ENCODE measurements at regions not wholly inside any gene's neighbourhood (a gene's known extent, or its start where the extent isn't known, plus 50 kb on each side); places are given as distances from the start of the nearest gene placed in this dataset.

DNA sequence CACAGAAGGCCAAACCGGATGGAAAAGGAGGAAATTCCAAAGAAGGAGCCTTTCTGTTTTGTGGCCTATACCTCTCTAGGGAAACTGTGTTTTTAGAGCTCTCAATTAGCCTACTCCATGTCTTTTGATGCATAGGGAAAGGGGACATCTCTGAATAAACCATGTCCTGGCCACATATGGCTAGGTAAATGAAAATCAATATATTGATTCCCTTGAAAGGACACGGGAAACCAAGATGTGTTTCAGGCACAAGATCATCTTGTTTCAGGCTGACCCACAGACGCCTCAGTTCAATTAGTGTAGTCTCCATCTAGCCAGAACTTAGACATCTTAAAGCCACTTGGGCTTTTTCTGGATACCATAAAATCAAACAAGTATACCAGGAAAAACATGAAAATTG lies 363.1 kb downstream of the ENC1 start:
- no peak for DNase-seq

DNA sequence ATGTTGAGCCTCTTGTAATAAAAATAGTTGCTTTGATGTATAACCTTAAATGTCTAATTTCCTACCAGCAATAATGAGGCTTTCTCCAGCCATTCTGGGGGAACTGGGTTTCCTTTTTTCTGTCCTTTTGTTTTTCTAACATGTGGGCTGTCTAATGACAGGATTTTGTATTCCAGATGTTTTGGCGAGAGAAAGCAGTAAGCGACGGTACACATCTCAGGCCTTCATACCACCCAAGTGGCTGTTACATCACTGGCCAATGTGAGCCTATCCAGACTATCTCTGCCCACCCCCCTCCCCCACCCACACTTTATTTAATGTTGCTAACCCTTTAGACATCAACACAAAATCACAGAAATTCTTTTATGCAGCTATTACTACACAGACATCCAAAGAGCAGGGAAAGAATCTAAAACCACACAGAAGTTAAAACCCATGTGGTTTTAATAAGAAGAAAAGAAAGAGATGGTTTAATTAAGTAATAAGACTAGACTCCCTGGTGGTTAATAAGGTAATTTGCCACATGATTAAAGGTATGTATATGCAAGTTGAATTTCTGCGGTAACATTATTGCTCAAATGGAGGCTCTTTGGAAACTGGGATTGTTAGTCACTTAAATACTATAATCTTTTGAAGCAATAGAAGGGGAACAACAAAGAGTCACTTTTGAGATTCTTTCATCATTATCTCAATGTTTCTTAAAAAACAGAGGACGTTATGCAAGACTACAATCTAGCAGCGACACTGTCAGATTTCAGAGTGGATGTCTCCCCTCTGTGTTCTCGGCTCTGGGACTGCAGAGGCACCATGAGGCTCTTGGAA lies 365.1 kb downstream of the ENC1 start:
- DNase-seq: no peak

- no peak for DNase-seq
Observed at GRCh38 chr5:74274326-74274725, 366.2 kb downstream of the ENC1 start.

- no peak for DNase-seq
Observed at GRCh38 chr5:74272831-74273451, 367.6 kb downstream of the ENC1 start.

GRCh38 chr5:74272024-74272775 lies 368.3 kb downstream of the ENC1 start:
- DNase-seq: no peak

DNA sequence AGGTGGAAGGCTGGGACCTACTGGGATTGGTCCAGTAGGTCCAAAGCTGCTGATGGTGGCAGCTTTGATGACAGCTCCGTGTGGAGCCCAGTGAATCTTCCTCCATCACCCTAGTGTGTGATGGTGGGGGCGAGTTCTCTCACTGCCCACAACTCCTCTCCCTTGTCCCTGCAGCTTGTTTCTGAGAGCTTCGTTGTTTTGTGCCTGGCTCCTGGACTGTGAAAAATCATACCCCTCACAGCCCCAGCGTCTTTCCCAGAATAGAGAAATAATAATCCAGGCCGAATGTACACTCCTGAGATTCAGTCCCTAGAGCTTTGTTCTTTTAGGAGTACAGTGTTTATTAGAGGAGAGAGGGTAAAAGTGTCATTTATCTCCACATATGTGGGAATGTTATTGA lies 372.2 kb downstream of the ENC1 start:
- no peak for DNase-seq

DNA sequence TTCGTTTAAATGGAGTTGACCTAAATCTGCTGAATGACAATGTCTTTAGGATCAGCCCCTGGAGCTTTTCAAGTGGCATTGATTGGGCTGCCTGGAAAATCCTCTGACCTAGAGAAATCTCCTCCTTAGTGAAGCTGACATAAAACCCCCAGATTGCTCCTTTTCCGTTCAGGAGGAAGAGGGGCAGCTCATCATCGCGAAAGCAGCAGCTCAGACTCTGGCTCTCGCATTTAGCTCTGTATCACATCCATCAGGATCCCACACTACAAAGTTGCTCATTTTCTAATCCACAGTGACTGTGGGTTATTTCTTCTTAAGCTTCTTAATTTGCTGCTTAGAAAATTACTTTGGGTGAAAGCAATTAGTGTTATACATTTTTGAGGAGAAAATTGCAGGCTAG lies 373.7 kb downstream of the ENC1 start:
- DNase-seq: no peak

GRCh38 chr5:74266132-74266531 lies 374.4 kb downstream of the ENC1 start:
- DNase-seq: no peak

- DNase-seq: no peak
Observed at GRCh38 chr5:74262544-74263207, 377.9 kb downstream of the ENC1 start.

DNA sequence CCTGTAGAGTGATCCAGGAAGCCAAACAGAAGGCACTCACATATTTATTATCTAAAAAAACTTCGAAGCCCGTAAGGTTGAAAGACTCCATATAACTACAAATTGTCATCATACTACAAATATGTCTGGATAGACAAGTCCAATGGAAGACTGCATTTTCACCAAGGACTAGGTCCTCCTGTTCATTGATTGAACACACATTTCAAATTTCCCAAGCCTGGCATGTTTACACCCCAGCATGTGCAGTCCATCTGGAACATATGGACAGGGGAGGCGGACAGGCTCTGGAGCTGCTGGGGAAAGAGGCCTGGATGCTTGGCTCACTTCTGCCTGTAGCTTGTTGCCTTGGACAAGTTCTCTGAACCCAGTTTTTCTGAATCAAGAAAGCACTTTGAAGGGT lies 378.7 kb downstream of the ENC1 start:
- DNase-seq: no peak

GRCh38 chr5:74261421-74261820 lies 379.1 kb downstream of the ENC1 start:
- no peak for DNase-seq

GRCh38 chr5:74259572-74259971 lies 381.0 kb downstream of the ENC1 start:
- no peak for DNase-seq

- DNase-seq: no peak
Observed at GRCh38 chr5:74258314-74258665, 382.2 kb downstream of the ENC1 start.

DNA sequence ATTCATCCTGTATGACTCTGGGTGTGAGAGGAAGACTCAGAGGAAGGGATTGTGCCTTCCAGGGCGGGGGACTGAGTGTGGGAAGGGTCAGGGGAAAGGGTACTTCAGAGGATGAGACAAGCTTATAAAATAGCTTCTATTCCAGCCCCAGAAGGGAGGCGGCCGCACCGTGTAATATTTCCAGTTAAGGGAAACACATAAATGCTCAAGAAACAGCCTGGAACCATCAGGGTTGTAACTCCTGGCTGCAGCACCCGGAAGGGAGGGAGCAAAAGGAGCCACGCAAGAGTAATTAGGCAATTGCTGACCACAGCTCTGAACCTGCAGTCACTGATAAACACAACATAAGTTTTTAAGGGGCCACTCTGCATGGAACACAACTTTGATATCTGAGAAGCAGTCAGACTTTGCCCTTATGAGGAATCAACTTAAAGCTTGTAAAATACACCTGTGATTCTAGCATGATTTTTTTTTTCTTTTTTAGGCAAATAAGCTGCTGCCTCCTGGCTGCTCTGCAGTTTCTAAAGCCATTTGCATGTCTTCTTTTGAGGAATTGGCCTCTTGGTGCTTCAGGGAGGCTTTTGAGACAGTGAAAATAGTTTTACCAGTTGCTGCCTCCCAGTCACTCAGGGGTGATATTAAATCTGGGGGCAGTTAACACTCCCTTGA lies 382.7 kb downstream of the ENC1 start:
- no peak for DNase-seq

DNA sequence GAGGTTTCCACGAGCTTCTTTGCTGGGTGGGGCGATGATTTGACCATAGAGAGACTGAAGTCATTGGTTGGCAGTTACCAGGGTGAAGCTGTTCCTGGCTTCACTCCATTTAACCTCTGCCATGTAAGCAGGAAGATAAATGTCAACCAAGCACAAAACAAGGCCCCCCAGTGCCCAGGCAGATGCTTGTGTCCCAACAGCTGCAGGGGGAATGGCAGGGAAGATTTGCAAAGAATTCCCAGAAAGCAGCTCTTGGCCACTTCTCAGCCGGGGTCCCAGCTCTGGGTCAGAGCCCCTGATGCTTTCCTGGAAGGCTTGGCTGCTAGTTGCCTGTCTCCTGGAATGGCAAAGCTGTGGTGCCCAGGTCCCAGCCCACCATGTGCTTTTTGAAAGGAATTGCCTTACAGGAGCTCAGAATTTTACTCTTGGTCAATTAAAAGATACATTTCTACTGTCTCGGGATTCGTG lies 383.4 kb downstream of the ENC1 start:
- no peak for DNase-seq

GRCh38 chr5:74255692-74256392 lies 384.7 kb downstream of the ENC1 start:
- no peak for DNase-seq

- DNase-seq: no peak
Observed at GRCh38 chr5:74254257-74254656, 386.3 kb downstream of the ENC1 start.

- DNase-seq: no peak
Observed at GRCh38 chr5:74252044-74252443, 388.5 kb downstream of the ENC1 start.

GRCh38 chr5:74251141-74252035 lies 389.1 kb downstream of the ENC1 start:
- peak; percentile 49 for DNase-seq

DNA sequence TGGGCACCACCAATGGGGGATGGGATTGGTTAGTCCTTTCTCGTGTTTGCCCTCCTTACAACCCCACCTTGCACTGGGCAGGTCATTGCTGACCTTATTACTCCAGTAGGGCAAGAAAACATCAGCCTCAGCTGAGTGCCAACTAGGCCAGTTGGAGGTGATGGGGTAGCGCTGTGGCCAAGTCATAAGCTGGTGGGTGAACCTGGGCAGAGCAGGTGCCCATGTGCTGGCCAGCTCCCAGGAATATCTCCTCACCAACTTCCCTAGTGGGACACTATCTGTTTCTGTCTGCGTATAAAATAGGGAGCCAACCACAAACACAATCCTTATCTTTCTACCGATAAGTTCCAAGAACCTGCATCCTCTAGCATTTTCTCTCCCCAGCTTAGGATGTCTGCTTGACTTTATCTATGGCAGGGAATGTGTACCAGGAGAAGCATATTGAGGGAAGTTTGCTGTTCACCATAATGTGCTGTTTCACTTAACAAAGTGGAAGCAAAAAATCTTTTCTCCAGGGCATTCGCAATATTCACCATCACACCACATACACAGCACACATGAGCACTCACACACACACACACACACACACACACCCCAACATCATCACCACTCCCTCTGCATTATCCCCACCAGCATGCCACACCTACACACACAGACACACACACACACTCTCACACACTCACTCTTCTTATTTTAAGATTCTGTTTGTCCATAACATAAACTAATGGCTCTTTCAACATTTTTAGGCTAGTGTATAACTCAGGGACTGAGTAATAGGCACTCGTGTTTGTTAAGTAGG lies 390.0 kb downstream of the ENC1 start:
- DNase-seq: no peak

Data from DMS53 (cell line).